ENCODE measurements at regions not wholly inside any gene's neighbourhood (a gene's known extent, or its start where the extent isn't known, plus 50 kb on each side); places are given as distances from the start of the nearest gene placed in this dataset.

DNA sequence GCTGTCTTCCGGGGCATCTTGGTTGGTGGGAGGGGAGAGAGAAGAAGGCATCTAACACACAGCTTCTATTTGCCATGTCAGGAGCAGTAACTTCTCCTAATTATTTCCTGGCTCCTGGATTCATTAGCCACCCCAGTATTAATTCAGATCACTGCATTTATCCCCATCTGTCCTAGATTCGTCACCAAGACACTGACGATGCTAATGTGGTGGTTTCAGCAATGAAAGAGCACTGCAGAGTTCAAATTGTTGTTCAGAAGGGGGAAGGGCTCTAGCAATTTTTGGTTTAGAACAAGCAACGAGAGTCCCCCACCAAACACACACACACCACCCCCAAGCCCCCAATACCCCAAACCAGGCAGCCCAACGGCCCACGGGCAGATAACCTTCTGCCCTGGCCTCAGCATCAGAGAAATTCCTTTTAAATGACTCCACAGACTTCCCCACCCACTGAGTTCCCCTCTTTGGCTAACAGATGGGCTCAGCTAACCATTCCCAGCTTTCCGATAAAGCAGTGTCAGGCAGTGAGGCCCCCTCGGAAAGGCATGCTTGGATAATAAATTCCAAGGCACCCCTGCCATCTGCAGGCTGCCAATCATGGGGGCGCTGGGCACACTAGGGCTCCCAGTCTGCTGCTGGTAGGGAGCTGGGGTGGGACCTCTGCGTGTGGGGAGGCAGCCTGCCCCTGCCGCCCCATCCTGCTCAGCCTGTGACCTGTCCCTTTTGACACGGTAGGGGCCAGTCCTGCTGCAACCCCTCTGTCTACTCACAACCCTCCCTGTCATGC, 453.5 kb downstream of the MIAT start:
- DNase-seq (ENCODE audit: low read depth in 2 of 3, low spot score in 1 of 3): no peak

DNA sequence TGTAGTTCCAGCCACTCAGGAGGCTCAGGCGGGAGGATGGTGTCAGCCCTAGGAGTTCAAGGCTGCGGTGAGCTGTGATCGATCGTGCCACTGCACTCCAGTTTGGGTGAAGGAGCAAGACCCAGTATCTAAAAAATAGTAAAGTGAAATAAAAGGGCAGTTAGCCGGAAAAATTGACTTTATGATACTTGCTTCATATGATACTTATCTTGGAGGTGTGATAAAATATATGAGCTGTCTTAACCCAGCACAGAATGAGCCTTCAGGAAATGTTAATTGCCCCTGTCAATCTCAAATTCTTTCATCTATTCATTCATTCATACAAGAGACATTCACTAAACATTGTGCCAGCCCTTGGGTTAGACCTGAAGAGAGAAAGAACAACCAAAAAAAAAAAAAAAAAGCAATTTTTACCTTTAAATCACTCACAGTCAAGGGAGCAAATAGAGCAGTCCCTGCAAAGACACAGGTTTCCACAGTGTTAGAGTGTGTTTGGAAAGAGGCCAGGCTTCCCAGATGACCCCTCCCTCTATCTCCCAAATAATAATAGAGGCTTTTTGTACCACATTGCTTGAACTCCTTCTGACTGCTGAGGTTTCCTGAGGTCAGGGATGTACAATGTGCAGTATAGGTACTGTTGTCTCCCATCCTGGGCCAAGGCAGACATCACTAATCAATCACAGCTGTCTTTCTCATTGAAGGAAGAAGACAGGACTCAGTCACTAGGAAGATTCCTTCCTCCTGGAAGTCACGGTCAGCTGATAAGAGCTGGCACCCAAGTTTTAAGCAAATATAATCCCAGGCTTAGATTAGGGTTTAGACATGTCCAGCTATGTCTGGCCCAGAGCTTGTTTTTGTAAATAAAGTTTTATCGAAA, 454.6 kb downstream of the MIAT start:
- DNase-seq (ENCODE audit: low read depth in 2 of 3, low spot score in 1 of 3): no peak

DNA sequence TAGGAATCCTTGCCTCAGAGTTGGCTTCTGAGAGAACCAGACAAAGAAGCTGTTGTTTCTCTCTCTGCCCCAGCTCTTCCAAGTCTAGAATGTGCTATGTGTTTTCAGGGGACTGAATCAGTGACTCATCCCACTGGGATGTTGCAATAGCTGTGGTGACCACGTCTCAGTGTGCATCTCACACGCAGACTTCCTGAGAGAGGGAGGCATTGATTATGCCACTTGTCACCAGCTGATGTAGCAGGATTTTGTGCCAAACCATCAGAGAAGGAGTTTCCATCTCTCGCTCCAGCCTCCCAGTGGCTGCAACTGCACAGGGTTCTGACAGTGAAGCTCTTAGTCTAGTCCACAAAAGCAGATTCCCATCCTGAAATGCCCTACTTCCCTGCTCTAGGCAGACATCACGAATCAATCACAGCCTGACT, 455.8 kb downstream of the MIAT start:
- DNase-seq (ENCODE audit: low read depth in 2 of 3, low spot score in 1 of 3): no peak

GRCh38 chr22:27113641-27114040, 456.3 kb downstream of the MIAT start:
- no peak for DNase-seq (ENCODE audit: low read depth in 2 of 3, low spot score in 1 of 3)

GRCh38 chr22:27114186-27114585, 456.8 kb downstream of the MIAT start:
- no peak for DNase-seq (ENCODE audit: low read depth in 2 of 3, low spot score in 1 of 3)

DNA sequence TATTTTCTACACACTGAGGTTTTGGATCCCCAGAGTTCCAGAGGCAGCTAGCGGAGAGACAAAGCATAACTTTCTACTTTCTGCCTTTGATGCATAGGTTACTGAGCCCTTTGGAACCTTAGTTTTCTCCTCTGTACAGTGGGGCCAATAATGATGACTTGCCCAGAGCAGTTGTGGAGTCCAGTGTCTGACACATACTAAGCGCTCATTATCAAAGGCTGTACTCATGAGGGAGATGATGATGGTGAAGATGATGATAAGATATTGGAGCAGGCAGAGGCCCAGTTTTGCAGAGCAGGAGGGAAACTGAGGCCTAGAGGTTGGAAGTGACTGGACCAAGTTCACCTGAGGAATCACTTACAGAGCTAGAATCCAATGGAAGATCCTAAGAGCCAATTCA, 458.0 kb downstream of the MIAT start:
- no peak for DNase-seq (ENCODE audit: low read depth in 2 of 3, low spot score in 1 of 3)

- no peak for DNase-seq (ENCODE audit: low read depth in 2 of 3, low spot score in 1 of 3)
Observed at GRCh38 chr22:27115816-27116256, 458.4 kb downstream of the MIAT start.

- no peak for DNase-seq (ENCODE audit: low read depth in 2 of 3, low spot score in 1 of 3)
Observed at GRCh38 chr22:27116312-27117086, 459.1 kb downstream of the MIAT start.

DNA sequence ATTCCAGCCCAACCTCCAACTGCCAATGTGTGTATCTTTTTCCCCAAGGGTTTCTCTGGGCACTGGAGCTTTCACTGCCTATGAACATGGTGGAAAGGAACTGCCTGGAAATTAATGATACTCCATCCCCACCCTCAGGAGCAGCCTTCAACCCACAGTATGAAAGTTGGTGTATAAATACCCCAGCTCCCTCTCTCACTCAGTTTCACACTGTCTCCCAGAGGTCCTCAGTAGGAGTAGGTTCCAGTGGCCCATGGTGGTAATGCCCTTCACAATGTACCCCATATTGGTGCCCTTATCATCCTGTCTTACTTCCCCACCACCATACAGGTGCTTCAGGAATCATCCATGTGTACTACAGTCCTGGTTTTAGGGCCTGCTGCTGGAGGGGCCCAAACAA, 462.6 kb downstream of the MIAT start:
- DNase-seq (ENCODE audit: low read depth in 2 of 3, low spot score in 1 of 3): no peak

DNA sequence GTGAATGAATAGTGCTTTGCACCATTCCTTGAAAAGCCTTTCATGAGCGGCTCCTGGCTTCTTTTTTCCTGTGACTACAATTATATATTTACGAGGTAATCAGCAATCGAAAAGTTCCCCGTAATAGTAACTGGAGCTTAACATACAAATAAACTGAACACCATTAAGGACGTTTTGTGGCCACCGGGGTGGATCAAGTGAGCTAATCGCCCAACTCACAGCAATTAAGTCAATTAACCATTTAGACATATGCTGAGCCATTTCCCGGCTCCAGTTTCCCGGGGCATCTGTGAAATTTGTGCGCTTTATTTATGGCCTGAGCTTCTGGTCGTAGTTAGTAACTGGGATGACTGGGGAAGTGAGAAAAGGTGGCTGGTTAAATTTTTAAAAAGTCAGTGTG, 465.2 kb downstream of the MIAT start:
- DNase-seq (ENCODE audit: low read depth in 2 of 3, low spot score in 1 of 3): no peak

DNA sequence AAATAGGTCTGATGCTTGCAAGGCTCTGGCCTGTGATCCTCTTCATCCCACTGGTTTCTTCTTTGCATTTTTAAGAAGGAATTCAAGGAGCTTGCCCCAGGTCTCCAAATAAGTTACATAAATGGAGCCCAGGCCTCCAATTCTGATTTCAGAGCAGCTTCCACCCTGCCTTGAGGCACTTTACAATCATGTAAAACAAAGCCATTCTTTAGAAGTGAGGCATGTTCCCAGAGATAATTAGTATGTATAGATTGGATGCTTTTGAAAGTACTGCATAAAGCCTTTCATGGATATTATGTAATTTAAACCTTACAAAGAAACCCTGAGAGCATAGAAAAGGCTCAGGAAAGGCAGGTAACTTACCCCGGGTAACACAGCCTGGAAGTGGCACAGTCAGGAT, 466.5 kb downstream of the MIAT start:
- DNase-seq (ENCODE audit: low read depth in 2 of 3, low spot score in 1 of 3): no peak

DNA sequence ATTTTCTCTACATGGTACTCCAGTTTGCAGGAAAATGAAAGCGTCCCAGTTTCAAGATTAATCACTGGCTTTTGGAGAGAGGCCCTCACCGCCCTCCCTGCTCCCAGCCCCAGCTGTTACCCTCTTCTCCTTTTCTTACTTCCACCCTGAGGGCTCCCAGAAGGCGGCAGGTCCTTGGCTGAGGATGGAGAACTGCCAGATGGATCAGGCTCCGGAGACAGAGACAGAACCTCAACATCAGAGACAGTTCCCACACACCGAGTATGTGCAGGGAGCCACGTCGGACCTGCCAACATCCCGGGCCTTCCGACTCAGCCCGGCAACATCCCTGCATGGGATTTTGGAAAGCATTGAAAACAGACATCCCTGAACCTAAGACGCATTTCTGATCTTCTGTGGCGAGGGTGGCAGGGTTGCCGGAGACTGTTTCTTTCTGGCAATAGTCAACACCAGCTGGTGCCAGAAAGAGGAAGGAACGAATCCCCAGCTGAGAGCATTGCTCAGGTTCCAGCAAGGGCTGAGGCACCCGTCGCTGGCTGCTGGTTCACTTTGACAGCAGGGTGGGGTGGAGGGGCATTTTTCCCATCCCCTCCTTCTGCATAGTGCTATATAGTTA, 467.1 kb downstream of the MIAT start:
- no peak for DNase-seq (ENCODE audit: low read depth in 2 of 3, low spot score in 1 of 3)

DNA sequence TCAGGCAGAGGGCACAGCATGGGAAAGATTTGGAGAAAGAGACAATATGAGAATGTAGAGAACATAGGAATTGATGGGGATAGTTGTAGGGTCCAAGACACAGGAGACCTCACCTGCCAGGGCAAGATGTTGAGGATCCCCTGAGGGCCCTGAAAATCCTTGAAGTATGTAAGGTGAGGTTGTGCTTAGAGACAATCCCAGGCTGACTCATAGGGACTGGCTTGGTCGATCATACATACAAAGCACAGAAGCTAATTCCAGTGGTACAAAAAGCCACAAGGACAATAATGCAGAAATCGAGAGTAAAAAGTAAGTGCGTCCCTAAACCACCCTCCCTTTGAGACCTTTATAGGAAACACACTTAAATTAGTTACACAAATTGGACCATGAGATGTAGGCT, 468.2 kb downstream of the MIAT start:
- DNase-seq (ENCODE audit: low read depth in 2 of 3, low spot score in 1 of 3): no peak

GRCh38 chr22:27127911-27128310, 470.5 kb downstream of the MIAT start:
- DNase-seq (ENCODE audit: low read depth in 2 of 3, low spot score in 1 of 3): no peak

GRCh38 chr22:27128461-27129085, 471.2 kb downstream of the MIAT start:
- no peak for DNase-seq (ENCODE audit: low read depth in 2 of 3, low spot score in 1 of 3)

GRCh38 chr22:27129266-27129665, 471.9 kb downstream of the MIAT start:
- DNase-seq (ENCODE audit: low read depth in 2 of 3, low spot score in 1 of 3): no peak

- no peak for DNase-seq (ENCODE audit: low read depth in 2 of 3, low spot score in 1 of 3)
Observed at GRCh38 chr22:27130906-27131305, 473.5 kb downstream of the MIAT start.

DNA sequence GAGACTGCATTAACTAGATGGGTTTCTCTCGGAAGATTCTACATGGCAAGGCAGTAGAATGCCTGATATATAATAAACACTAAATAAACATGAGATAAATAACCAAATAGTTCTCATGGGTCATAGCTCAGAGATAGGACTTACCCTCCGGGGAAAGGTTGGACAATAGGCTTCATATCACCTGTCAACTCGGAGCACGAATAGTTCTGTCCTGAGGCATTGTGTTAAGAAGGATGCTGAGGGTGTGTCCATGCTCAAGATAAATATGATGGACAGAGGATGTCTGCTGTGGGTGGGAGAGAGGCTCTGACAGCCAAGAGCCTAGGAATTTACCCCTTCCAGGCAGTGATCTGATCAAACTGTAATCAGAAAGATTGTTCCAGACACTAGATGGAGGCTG, 474.0 kb downstream of the MIAT start:
- DNase-seq (ENCODE audit: low read depth in 2 of 3, low spot score in 1 of 3): no peak

- no peak for DNase-seq (ENCODE audit: low read depth in 2 of 3, low spot score in 1 of 3)
Observed at GRCh38 chr22:27132400-27132799, 475.0 kb downstream of the MIAT start.

GRCh38 chr22:27133019-27133431, 475.6 kb downstream of the MIAT start:
- no peak for DNase-seq (ENCODE audit: low read depth in 2 of 3, low spot score in 1 of 3)

All from stimulated activated CD4-positive, alpha-beta T cell treated with anti-CD3 and anti-CD28 coated beads, Interleukin-12 subunit alpha, Interleukin-12 subunit beta, amount 100 ng/mL, for 48 hours (primary cell).